H9 (cell line): ENCODE measurements at regions not wholly inside any gene's neighbourhood (a gene's known extent, or its start where the extent isn't known, plus 50 kb on each side); places are given as distances from the start of the nearest gene placed in this dataset.

Experiments used
- DNase-seq: peaks from one replicate; pipeline ENCODE4 v3.0.0-alpha.2; 2017
- H2AFZ ChIP-seq: one replicate; pipeline ENCODE4 v1.6.1; 2013; ENCODE audit warnings: mild to moderate bottlenecking, low read length, control low read depth, moderate library complexity
- H2AK5ac ChIP-seq: 2 replicates; pipeline ENCODE4 v1.6.1; 2013; ENCODE audit warnings: low read length, control low read depth, mixed read lengths; ENCODE audit not compliant: insufficient read length
- H2BK120ac ChIP-seq: one replicate; pipeline ENCODE4 v1.6.1; 2013; ENCODE audit warnings: low read depth, mild to moderate bottlenecking, low read length, control low read depth, inconsistent platforms; ENCODE audit not compliant: poor library complexity, severe bottlenecking
- H2BK12ac ChIP-seq: 2 replicates; pipeline ENCODE4 v1.6.1; 2013; ENCODE audit warnings: low read length, control low read depth, mixed read lengths, low read depth; ENCODE audit not compliant: insufficient read length
- H2BK15ac ChIP-seq: 2 replicates; pipeline ENCODE4 v1.6.1; 2013; ENCODE audit warnings: low read depth, low read length, control low read depth
- H2BK20ac ChIP-seq: one replicate; pipeline ENCODE4 v1.6.1; 2013; ENCODE audit warnings: low read depth, mild to moderate bottlenecking, low read length, control low read depth, inconsistent platforms; ENCODE audit not compliant: poor library complexity, severe bottlenecking
- H2BK5ac ChIP-seq: 2 replicates; pipeline ENCODE4 v1.6.1; 2013; ENCODE audit warnings: low read length, control low read depth, mixed read lengths; ENCODE audit not compliant: insufficient read length
- H3K14ac ChIP-seq: 2 replicates; pipeline ENCODE4 v1.6.1; 2013; ENCODE audit warnings: low read length, control low read depth; ENCODE audit not compliant: insufficient read depth
- H3K18ac ChIP-seq: 2 replicates; pipeline ENCODE4 v1.6.1; 2013; ENCODE audit warnings: low read depth, mild to moderate bottlenecking, mixed read lengths, low read length, control low read depth; ENCODE audit not compliant: insufficient read length
- H3K23ac ChIP-seq: 2 replicates; pipeline ENCODE4 v1.6.1; 2013; ENCODE audit warnings: low read length, control low read depth, mixed read lengths, low read depth; ENCODE audit not compliant: insufficient read length
- H3K23me2 ChIP-seq: 2 replicates; pipeline ENCODE4 v1.6.1; 2013; ENCODE audit warnings: low read depth, mild to moderate bottlenecking, mixed read lengths, low read length, control low read depth; ENCODE audit not compliant: insufficient read length, poor library complexity, severe bottlenecking
- H3K27ac ChIP-seq: 2 replicates; pipeline ENCODE4 v1.5.1; 2013; ENCODE audit warnings: low read length, control low read depth, mixed read lengths, low read depth; ENCODE audit not compliant: insufficient read length
- H3K27me3 ChIP-seq: 2 replicates; pipeline ENCODE4 v1.6.1; 2013; ENCODE audit warnings: low read length, control low read depth, inconsistent platforms; ENCODE audit not compliant: insufficient read depth
- H3K4ac ChIP-seq: 2 replicates; pipeline ENCODE4 v1.6.1; 2013; ENCODE audit warnings: low read depth, mild to moderate bottlenecking, control low read depth, inconsistent platforms, low read length, moderate library complexity
- H3K4me1 ChIP-seq: 2 replicates; pipeline ENCODE4 v1.6.1; 2013; ENCODE audit warnings: low read length, control low read depth, inconsistent platforms; ENCODE audit not compliant: insufficient read depth
- H3K4me2 ChIP-seq: 2 replicates; pipeline ENCODE4 v1.6.1; 2013; ENCODE audit warnings: low read length, control low read depth, mixed read lengths; ENCODE audit not compliant: insufficient read length, insufficient read depth
- H3K56ac ChIP-seq: 2 replicates; pipeline ENCODE4 v1.6.1; 2013; ENCODE audit warnings: low read depth, mild to moderate bottlenecking, mixed read lengths, low read length, control low read depth; ENCODE audit not compliant: insufficient read length
- H3K79me1 ChIP-seq: 2 replicates; pipeline ENCODE4 v1.6.1; 2013; ENCODE audit warnings: low read depth, mild to moderate bottlenecking, moderate library complexity, low read length, control low read depth, inconsistent platforms; ENCODE audit not compliant: insufficient read depth, poor library complexity, severe bottlenecking
- H3K79me2 ChIP-seq: 2 replicates; pipeline ENCODE4 v1.6.1; 2013; ENCODE audit warnings: low read length, control low read depth, inconsistent platforms; ENCODE audit not compliant: insufficient read depth
- H3K9ac ChIP-seq: 2 replicates; pipeline ENCODE4 v1.6.1; 2013; ENCODE audit warnings: low read length, control low read depth, mixed read lengths; ENCODE audit not compliant: insufficient read length; ENCODE audit errors: extremely low read depth
- H3K9me3 ChIP-seq: one replicate; pipeline ENCODE4 v1.6.1; 2013; ENCODE audit warnings: low read depth, low read length, inconsistent platforms; ENCODE audit not compliant: control insufficient read depth
- H3T11ph ChIP-seq: one replicate; pipeline ENCODE4 v1.6.1; 2013; ENCODE audit warnings: mild to moderate bottlenecking, low read length, control low read depth, inconsistent platforms
- H4K20me1 ChIP-seq: one replicate; pipeline ENCODE4 v1.6.1; 2013; ENCODE audit not compliant: control insufficient read depth, insufficient read length, insufficient read depth
- H4K5ac ChIP-seq: 2 replicates; pipeline ENCODE4 v1.6.1; 2013; ENCODE audit warnings: low read depth, mild to moderate bottlenecking, mixed read lengths, low read length, control low read depth; ENCODE audit not compliant: insufficient read length
- H4K8ac ChIP-seq: replicated peaks from 2 replicates; pipeline ENCODE4 v1.6.1; 2013; ENCODE audit warnings: low read length, control low read depth, mixed read lengths, low read depth; ENCODE audit not compliant: insufficient read length
- H4K91ac ChIP-seq: 2 replicates; pipeline ENCODE4 v1.6.1; 2013; ENCODE audit warnings: low read depth, mild to moderate bottlenecking, moderate library complexity, mixed read lengths, low read length, control low read depth; ENCODE audit not compliant: insufficient read length
- H3K27ac Mint-ChIP-seq, 3 experiments: 2 replicates in 2 of 3; 3 replicates in 1 of 3; pipeline ENCODE4 v1.8.0; 2020 to 2021; ENCODE audit warnings: mixed read lengths in 3 of 3, mild to moderate bottlenecking in 1 of 3, moderate library complexity in 1 of 3
- H3K27me3 Mint-ChIP-seq: 2 replicates; pipeline ENCODE4 v1.8.0; 2021; ENCODE audit warnings: low read depth, mild to moderate bottlenecking, moderate library complexity, mixed read lengths
- H3K36me3 Mint-ChIP-seq, 3 experiments: 2 replicates in 2 of 3; 3 replicates in 1 of 3; pipeline ENCODE4 v1.8.0; 2020 to 2021; ENCODE audit warnings: low read depth in 3 of 3, mixed read lengths in 3 of 3; ENCODE audit not compliant: insufficient read depth in 1 of 3
- H3K4me1 Mint-ChIP-seq, 2 experiments: 2 replicates each; pipeline ENCODE4 v1.8.0; 2020; ENCODE audit warnings: mixed read lengths in 2 of 2
- H3K4me3 Mint-ChIP-seq, 2 experiments: 2 replicates in 1 of 2; 3 replicates in 1 of 2; pipeline ENCODE4 v1.8.0; 2020 to 2021; ENCODE audit warnings: mild to moderate bottlenecking in 2 of 2, mixed read lengths in 2 of 2, moderate library complexity in 1 of 2
- H3K9me3 Mint-ChIP-seq, 2 experiments: 2 replicates in 1 of 2; 3 replicates in 1 of 2; pipeline ENCODE4 v1.8.0; 2020; ENCODE audit warnings: mild to moderate bottlenecking in 2 of 2, mixed read lengths in 2 of 2, moderate library complexity in 1 of 2
- CTCF ChIP-seq: fragments of 200-600 bp; sonication (generic); conservative IDR thresholded peaks from 3 replicates; pipeline ENCODE4 v1.8.0; 2021; ENCODE audit warnings: antibody characterized with exemption, mild to moderate bottlenecking
- WGBS: extraction: QIAGEN DNeasy Blood & Tissue Kit; methylation state at CpG from one replicate; pipeline ENCODE4 v1.1.7; 2013; ENCODE audit warnings: missing lambda C conversion rate, low lambda C conversion rate, mixed read lengths; ENCODE audit not compliant: insufficient read length; ENCODE audit errors: extremely low coverage; 5-methylcytosine and 5-hydroxymethylcytosine counted together

- H2AK5ac ChIP-seq = no peak overlapping the region
- no peaks in the 10 kb centered on the region for H3K27me3 ChIP-seq
- no peak for DNase-seq
- no peak overlapping the region for H4K8ac ChIP-seq
- H3K4me2 ChIP-seq = no peak overlapping the region
- H3K23ac ChIP-seq = no peak overlapping the region
- H3K56ac ChIP-seq = no peak overlapping the region
- H3K4me1 ChIP-seq = no peaks in the 10 kb centered on the region; the same call in 1 of the 2 replicates
- no peaks in the 10 kb centered on the region for H3K79me2 ChIP-seq
- WGBS = no CpG with 5 or more reads among the region's 3 CpGs
- H4K5ac ChIP-seq = no peak overlapping the region
- H2BK12ac ChIP-seq = no peak overlapping the region
- H3K18ac ChIP-seq = no peak overlapping the region
- H3K27me3 Mint-ChIP-seq = peaks cover 29% of the 10 kb centered on the region
- H3K4ac ChIP-seq = no peak overlapping the region
- no peak for TF ChIP-seq CTCF
- H2BK120ac ChIP-seq = no peak overlapping the region
- H3K9me3 Mint-ChIP-seq = no peaks in the 10 kb centered on the region; a peak in 1 of 5 replicates
- no peaks in the 10 kb centered on the region for H3K23me2 ChIP-seq
- no peak overlapping the region for H3K4me3 Mint-ChIP-seq
- no peak overlapping the region for H3K14ac ChIP-seq
- no peaks in the 10 kb centered on the region for H3K79me1 ChIP-seq
- H3K9ac ChIP-seq = no peak overlapping the region
- H3K36me3 Mint-ChIP-seq = no peaks in the 10 kb centered on the region; a peak in 1 of 7 replicates
- no peak overlapping the region for H2BK5ac ChIP-seq
- no peak overlapping the region for H3K27ac Mint-ChIP-seq
- no peaks in the 10 kb centered on the region for H3K9me3 ChIP-seq
- no peak overlapping the region for H3K27ac ChIP-seq
- H2BK20ac ChIP-seq = no peak overlapping the region
- H2BK15ac ChIP-seq = no peak overlapping the region
- peaks cover 37 to 48% of the 10 kb centered on the region in 2 experiments for H3K4me1 Mint-ChIP-seq
- H4K20me1 ChIP-seq = no peaks in the 10 kb centered on the region
- no peak overlapping the region for H2AFZ ChIP-seq
- H3T11ph ChIP-seq = no peak overlapping the region
- no peak overlapping the region for H4K91ac ChIP-seq
Observed at GRCh38 chr7:91372323-91372722, 108.1 kb downstream of the FZD1 start.
